GM06990 (cell line): ENCODE measurements at regions not wholly inside any gene's neighbourhood (a gene's known extent, or its start where the extent isn't known, plus 50 kb on each side); places are given as distances from the start of the nearest gene placed in this dataset.

Experiments used
- DNase-seq: peaks from one replicate; pipeline ENCODE4 v3.0.0-alpha.2; 2011; ENCODE audit not compliant: insufficient read length; ENCODE audit errors: extremely low read depth
- H3K27me3 ChIP-seq: replicated peaks from 2 replicates; pipeline ENCODE4 v1.6.0; 2011; ENCODE audit warnings: low read length; ENCODE audit not compliant: control insufficient read depth, insufficient read depth
- H3K36me3 ChIP-seq: 2 replicates; pipeline ENCODE4 v1.5.1; 2011; ENCODE audit warnings: low read length; ENCODE audit not compliant: control insufficient read depth, insufficient read depth
- H3K4me3 ChIP-seq: replicated peaks from 2 replicates; pipeline ENCODE4 v1.5.1; 2011; ENCODE audit warnings: low read depth, mild to moderate bottlenecking, control low read depth, low read length
- CTCF ChIP-seq: IDR thresholded peaks from 2 replicates; pipeline ENCODE4 v1.5.1; 2011; ENCODE audit warnings: low read length, control low read depth, mild to moderate bottlenecking, inconsistent platforms; ENCODE audit not compliant: insufficient read depth, poor library complexity, severe bottlenecking

- TF ChIP-seq CTCF, result no peak
- H3K4me3 ChIP-seq, result no peak overlapping the region
- H3K27me3 ChIP-seq, result no peaks in the 10 kb centered on the region
- no peak for DNase-seq
- no peaks in the 10 kb centered on the region for H3K36me3 ChIP-seq
Measured at GRCh38 chr3:55241098-55241497, 246.0 kb downstream of the WNT5A start.

- no peak for DNase-seq
- Histone ChIP-seq H3K27me3 (no peaks in the 10 kb centered on the region), H3K4me3 (no peak overlapping the region), H3K36me3 (no peaks in the 10 kb centered on the region)
- no peak for TF ChIP-seq CTCF
Measured at GRCh38 chr3:55235416-55235815, 251.7 kb downstream of the WNT5A start.

GRCh38 chr3:55226696-55227095 is 260.4 kb downstream of the WNT5A start:
- Histone ChIP-seq H3K4me3 (no peak overlapping the region), H3K36me3 (no peaks in the 10 kb centered on the region), H3K27me3 (no peaks in the 10 kb centered on the region)
- no peak for DNase-seq
- TF ChIP-seq CTCF, result no peak

- TF ChIP-seq CTCF, result no peak
- DNase-seq, result no peak
- H3K27me3 ChIP-seq, result no peaks in the 10 kb centered on the region
- no peaks in the 10 kb centered on the region for H3K36me3 ChIP-seq
- no peak overlapping the region for H3K4me3 ChIP-seq
Measured at GRCh38 chr3:55218577-55218976, 268.5 kb downstream of the WNT5A start.

GRCh38 chr3:55207744-55208143 is 279.4 kb downstream of the WNT5A start:
- Histone ChIP-seq H3K36me3 (no peaks in the 10 kb centered on the region), H3K4me3 (no peak overlapping the region), H3K27me3 (peaks cover 3% of the 10 kb centered on the region)
- DNase-seq, result no peak
- no peak for TF ChIP-seq CTCF

- peaks cover 3% of the 10 kb centered on the region for H3K27me3 ChIP-seq
- H3K4me3 ChIP-seq, result no peak overlapping the region
- DNase-seq, result no peak
- H3K36me3 ChIP-seq, result no peaks in the 10 kb centered on the region
- no peak for TF ChIP-seq CTCF
Measured at GRCh38 chr3:55205990-55206389, 278.1 kb upstream of the LRTM1 start.
